Activated CD4-positive, alpha-beta memory T cell treated with anti-CD3 and anti-CD28 coated beads for 36 hours (primary cell): ENCODE measurements at regions not wholly inside any gene's neighbourhood (a gene's known extent, or its start where the extent isn't known, plus 50 kb on each side); places are given as distances from the start of the nearest gene placed in this dataset.
"Not testable (repeated sequence)": the region's sequence is repeated elsewhere in the genome, so short reads cannot be mapped to it uniquely, and the experiment has no call there.

Experiments
- CTCF ChIA-PET: fragments of 350-600 bp; sonication (Branson Sonifier 250); formaldehyde crosslinking; loops from one replicate; lab custom pipeline; 2021; ENCODE audit warnings: antibody characterized with exemption, inconsistent platforms; lab: Charles Lee
- POLR2A ChIA-PET: fragments of 350-600 bp; sonication (Branson Sonifier 250); formaldehyde crosslinking; loops from one replicate; lab custom pipeline; 2021; ENCODE audit warnings: antibody characterized with exemption; lab: Charles Lee
- DNase-seq: peaks from one replicate; pipeline ENCODE4 v3.0.0-alpha.2; 2020
- H3K27ac Mint-ChIP-seq: one replicate; pipeline ENCODE4 v1.8.0; 2021; ENCODE audit warnings: mixed read lengths
- H3K27me3 Mint-ChIP-seq: one replicate; pipeline ENCODE4 v1.8.0; 2021; ENCODE audit warnings: mixed read lengths
- H3K36me3 Mint-ChIP-seq: one replicate; pipeline ENCODE4 v1.8.0; 2021; ENCODE audit warnings: mixed read lengths
- H3K4me1 Mint-ChIP-seq: one replicate; pipeline ENCODE4 v1.8.0; 2021; ENCODE audit warnings: low read depth, mixed read lengths
- H3K4me3 Mint-ChIP-seq: one replicate; pipeline ENCODE4 v1.8.0; 2021; ENCODE audit warnings: mild to moderate bottlenecking, mixed read lengths
- H3K9me3 Mint-ChIP-seq: one replicate; pipeline ENCODE4 v1.8.0; 2021; ENCODE audit warnings: mixed read lengths
- intact Hi-C: fragments of 100-400 bp; cut with micrococcal nuclease; formaldehyde crosslinking; loops from one replicate; pipeline ENCODE4 v1.15.1; 2023

DNA sequence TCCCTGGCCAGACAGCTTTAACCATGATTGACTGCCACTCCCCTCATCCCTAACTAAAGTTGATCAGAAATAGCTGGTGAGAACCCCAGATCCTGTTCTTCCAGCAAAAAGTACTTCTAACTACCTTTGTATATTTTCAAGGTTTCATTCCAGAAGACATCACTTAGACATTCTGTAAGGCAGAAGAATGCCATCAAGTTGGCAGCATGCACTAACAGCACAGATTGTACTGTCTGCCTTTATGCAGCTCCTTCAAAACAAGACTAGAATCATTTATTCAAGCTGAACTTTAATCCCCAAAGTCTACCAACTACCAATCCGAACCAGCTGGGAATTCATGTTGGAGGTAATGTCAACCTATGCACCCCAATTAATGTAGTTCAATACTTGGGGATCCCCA lies 167.6 kb upstream of the KLHL1 start:
- POLR2A ChIA-PET: no interaction called here
- Mint-ChIP-seq H3K4me1 (no peaks in the 10 kb centered on the region), H3K4me3 (no peak overlapping the region), H3K9me3 (peaks cover 9% of the 10 kb centered on the region), H3K27ac (no peak overlapping the region), H3K36me3 (no peaks in the 10 kb centered on the region), H3K27me3 (no peaks in the 10 kb centered on the region)
- no peak for DNase-seq
- CTCF ChIA-PET: no interaction called here
- intact Hi-C loops: no loop called here

DNA sequence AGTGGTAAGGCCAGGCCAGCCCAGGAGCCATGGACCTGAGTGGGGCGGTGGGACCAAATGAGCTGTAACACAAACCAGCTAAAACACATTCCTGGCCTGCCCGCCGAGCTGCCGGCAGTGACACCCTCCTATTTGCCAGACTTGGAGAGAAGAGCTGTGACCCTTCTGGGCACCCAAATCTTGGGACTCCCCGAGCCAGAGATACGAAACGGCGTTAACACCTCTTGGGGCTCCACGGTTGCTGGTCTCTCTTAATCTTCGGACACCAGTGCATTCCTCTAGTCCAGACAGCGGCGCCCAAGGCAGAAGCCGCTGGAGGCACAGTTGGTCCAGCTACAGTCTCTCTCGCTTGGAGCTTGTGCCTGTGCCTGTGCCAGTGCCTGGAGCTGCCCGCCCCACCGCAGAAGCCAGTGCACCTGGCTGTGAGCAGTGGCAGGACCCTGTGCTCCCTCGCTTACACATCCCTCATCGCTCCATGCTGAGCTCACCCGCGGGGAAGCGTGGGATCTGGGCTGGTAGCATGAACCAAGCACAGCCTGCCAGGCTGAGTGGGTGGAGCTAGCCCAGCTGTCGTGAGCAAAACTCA lies 147.2 kb upstream of the KLHL1 start:
- CTCF ChIA-PET: no interaction called here
- no peaks in the 10 kb centered on the region for H3K36me3 Mint-ChIP-seq
- H3K9me3 Mint-ChIP-seq: peaks cover 11% of the 10 kb centered on the region
- H3K4me1 Mint-ChIP-seq: no peaks in the 10 kb centered on the region
- H3K27ac Mint-ChIP-seq: no peak overlapping the region
- POLR2A ChIA-PET: no interaction called here
- H3K27me3 Mint-ChIP-seq: no peaks in the 10 kb centered on the region
- intact Hi-C loops: no loop called here
- DNase-seq: no peak
- no peak overlapping the region for H3K4me3 Mint-ChIP-seq

DNA sequence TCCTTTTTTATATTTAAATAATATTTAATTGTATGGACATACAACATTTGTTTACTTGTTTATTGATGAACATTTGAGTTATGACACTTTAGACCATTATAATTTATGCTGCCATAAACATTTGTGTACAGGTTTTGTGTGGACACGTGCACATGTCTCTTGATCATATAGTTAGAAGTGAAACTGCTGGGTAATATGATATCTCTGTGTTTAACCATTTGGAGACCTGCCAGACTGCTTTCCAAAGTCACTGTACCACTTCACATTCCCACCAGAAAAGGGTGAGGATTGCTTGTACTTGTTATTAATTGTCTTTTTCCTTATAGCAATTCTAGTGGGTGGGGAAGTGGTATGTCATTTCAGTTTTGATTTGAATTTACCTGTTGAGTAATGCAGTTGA lies 145.6 kb upstream of the KLHL1 start:
- ChIA-PET POLR2A (no interaction called here), CTCF (no interaction called here)
- Mint-ChIP-seq H3K27ac (no peak overlapping the region), H3K4me3 (no peak overlapping the region), H3K9me3 (peaks cover 20% of the 10 kb centered on the region), H3K4me1 (no peaks in the 10 kb centered on the region), H3K27me3 (no peaks in the 10 kb centered on the region), H3K36me3 (no peaks in the 10 kb centered on the region)
- no peak for DNase-seq
- intact Hi-C loops: no loop called here

DNA sequence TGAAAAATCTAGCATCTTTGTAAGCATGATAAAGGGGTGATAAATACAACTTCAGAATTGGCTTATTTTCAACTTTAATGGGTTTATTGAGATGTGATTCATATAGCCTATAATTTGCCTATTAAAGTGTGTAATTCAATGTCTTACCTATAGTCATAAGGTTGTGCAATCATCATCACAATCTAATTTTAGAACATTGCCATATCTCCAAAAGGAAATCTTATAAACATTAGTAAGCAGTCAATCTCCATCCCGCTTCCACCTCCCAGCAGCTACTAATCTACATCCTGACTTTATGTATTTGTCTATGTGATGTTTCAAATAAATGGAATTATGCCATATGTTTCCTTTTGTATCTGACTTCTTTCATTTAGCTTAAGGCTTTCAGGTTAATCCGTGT lies 145.2 kb upstream of the KLHL1 start:
- Mint-ChIP-seq H3K36me3 (no peaks in the 10 kb centered on the region), H3K27ac (no peak overlapping the region), H3K4me3 (no peak overlapping the region), H3K4me1 (no peaks in the 10 kb centered on the region), H3K9me3 (peaks cover 20% of the 10 kb centered on the region), H3K27me3 (no peaks in the 10 kb centered on the region)
- POLR2A ChIA-PET: no interaction called here
- DNase-seq: no peak
- CTCF ChIA-PET: no interaction called here
- intact Hi-C loops: no loop called here

DNA sequence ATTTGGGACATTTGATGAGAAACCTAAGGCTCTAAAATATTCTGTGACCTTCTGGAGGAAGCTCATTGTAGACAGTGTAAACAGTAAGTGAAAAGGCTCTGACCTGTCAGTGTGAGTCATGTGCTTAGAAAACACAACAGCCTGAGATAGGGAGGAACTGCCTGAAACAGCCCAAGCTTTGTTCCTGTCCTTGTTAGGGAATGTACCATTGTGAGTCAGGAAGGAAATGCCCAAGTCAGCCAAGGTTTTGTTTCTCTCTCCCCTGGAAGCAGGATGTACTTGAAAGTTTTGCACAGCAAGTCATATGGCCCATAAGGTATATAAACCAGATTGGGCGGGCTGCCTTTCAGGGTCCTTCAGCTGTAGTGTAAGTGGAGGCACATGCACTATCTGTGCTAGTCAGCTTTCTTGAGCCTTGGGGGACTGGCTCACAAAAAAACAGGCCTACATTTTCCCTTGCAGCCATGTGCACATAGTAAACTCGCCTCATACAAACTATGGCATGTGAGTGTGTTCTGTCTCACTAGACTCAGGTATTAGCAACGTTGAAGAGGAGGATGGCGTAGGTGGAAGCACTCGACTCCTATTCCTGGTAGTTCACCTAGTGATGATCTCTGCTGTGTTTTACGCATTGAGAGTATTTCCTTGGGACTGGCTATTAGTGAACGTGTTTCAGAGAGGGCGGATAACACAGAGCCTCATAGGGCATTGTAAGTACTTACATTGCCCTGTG lies 141.2 kb upstream of the KLHL1 start:
- intact Hi-C loops: no loop called here
- Mint-ChIP-seq H3K4me1 (no peaks in the 10 kb centered on the region), H3K27me3 (no peaks in the 10 kb centered on the region), H3K4me3 (no peak overlapping the region), H3K9me3 (peaks cover 14% of the 10 kb centered on the region), H3K27ac (no peak overlapping the region), H3K36me3 (no peaks in the 10 kb centered on the region)
- ChIA-PET POLR2A (no interaction called here), CTCF (no interaction called here)
- no peak for DNase-seq

DNA sequence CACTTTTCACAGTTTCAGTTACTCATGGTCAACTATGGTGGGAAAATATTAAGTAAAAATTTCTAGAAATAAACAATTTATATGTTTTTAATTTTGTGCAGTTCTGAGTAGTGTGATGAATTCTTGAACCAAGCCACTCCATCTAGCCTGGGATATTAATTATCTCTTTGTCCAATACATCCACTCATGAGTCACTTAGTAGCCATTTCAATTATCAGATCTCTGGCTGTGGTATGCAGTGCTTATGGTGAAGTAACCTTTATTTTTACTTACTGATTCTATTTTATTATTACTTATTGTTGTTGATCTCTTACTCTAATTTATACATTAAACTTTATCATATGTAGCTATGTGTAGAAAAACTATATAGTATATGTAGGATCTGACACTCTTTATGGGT lies 128.9 kb upstream of the KLHL1 start:
- no peak for DNase-seq
- no peaks in the 10 kb centered on the region for H3K4me1 Mint-ChIP-seq
- POLR2A ChIA-PET: no interaction called here
- H3K27me3 Mint-ChIP-seq: no peaks in the 10 kb centered on the region
- H3K4me3 Mint-ChIP-seq: no peak overlapping the region
- H3K36me3 Mint-ChIP-seq: no peaks in the 10 kb centered on the region
- CTCF ChIA-PET: no interaction called here
- intact Hi-C loops: no loop called here
- H3K9me3 Mint-ChIP-seq: peaks cover 8% of the 10 kb centered on the region
- no peak overlapping the region for H3K27ac Mint-ChIP-seq

DNA sequence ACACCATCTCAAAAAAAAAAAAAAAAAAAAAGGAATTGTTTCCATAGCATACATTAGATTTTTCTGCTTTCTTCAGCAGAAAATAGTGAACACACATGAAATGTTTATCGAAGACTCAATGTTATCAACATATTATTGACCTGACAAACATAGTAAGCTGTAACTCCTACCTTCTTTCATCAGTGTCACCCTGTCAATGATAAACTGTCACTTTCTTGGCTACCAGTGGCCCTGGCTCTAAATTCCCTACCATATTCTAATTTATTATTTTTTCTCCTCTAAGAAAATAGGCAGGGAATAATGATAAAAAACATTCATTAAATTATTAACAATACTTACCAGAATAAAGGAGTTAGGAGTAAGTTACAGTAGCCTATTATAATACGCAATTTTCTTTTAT lies 127.3 kb upstream of the KLHL1 start:
- intact Hi-C loops: no loop called here
- H3K27me3 Mint-ChIP-seq: no peaks in the 10 kb centered on the region
- no peaks in the 10 kb centered on the region for H3K4me1 Mint-ChIP-seq
- H3K36me3 Mint-ChIP-seq: no peaks in the 10 kb centered on the region
- no peak overlapping the region for H3K27ac Mint-ChIP-seq
- DNase-seq: no peak
- H3K9me3 Mint-ChIP-seq: peaks cover 8% of the 10 kb centered on the region
- no peak overlapping the region for H3K4me3 Mint-ChIP-seq
- ChIA-PET POLR2A (no interaction called here), CTCF (no interaction called here)

DNA sequence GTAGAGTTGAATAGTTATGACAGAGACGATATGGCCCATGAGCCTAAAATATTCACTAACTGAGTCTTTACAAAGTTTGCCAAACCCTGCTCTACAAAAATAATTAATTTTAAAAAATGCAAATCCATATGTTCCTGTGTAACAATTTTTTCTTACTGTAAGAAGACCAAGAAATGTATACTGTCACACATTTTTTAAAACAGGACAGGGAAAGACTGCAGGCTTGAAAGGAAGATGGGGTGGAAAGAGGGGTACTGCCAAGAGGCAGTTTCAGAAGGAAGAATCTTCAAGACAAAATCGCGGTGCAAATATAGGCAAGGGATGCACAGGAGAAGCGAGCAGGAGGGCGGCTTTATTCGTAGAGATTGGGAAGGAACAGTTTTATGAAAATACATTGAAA lies 115.7 kb upstream of the KLHL1 start:
- intact Hi-C loops: no loop called here
- Mint-ChIP-seq H3K4me1 (no peaks in the 10 kb centered on the region), H3K36me3 (no peaks in the 10 kb centered on the region), H3K9me3 (no peaks in the 10 kb centered on the region), H3K27me3 (no peaks in the 10 kb centered on the region), H3K4me3 (no peak overlapping the region), H3K27ac (no peak overlapping the region)
- DNase-seq: no peak
- ChIA-PET CTCF (no interaction called here), POLR2A (no interaction called here)

DNA sequence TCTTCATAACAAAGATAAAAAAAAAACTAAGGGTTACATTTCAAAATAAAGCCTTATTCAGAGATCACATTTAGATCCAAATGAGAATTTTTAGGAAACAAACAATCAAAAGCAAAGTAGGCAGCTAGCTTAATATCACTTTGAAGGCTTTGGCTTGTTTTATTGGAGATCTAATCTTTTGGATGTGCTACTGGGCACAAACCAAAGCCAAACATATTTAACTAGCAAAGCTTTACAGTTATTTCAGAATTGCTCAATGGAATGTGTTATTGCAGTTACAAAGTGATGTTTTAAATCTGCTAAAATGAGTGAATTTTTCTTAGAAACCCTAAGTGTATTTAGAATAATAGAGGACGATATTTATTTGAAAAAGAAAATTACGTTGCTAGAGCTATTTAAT lies 114.7 kb upstream of the KLHL1 start:
- intact Hi-C loops: no loop called here
- POLR2A ChIA-PET: no interaction called here

DNA sequence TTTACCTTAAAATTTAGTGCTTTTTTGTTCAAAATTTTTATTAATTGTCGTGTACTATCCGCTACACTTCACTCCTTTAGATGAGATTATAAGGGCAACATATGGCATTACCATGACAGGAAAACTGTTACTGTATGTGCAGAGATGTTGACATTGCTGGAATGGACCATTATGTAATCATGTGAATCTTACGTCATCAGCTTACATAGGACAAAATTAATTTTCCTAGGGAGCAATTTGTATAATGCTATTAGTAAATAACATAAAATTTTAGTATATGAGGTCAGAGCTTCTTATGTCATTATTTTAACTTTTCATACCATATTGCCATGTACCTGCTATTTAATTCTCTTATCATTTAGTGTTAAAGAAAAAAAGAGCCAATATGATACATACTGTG lies 110.4 kb upstream of the KLHL1 start:
- ChIA-PET CTCF (no interaction called here), POLR2A (no interaction called here)
- H3K27ac Mint-ChIP-seq: no peak overlapping the region
- DNase-seq: no peak
- intact Hi-C loops: no loop called here
- no peaks in the 10 kb centered on the region for H3K27me3 Mint-ChIP-seq
- H3K36me3 Mint-ChIP-seq: no peaks in the 10 kb centered on the region
- H3K9me3 Mint-ChIP-seq: peaks cover 8% of the 10 kb centered on the region
- H3K4me3 Mint-ChIP-seq: no peak overlapping the region
- no peaks in the 10 kb centered on the region for H3K4me1 Mint-ChIP-seq

More for the DNA sequence above, 114.7 kb upstream of the KLHL1 start:
- CTCF ChIA-PET: no interaction called here
- no peaks in the 10 kb centered on the region for H3K27me3 Mint-ChIP-seq
- no peaks in the 10 kb centered on the region for H3K36me3 Mint-ChIP-seq
- no peak overlapping the region for H3K4me3 Mint-ChIP-seq
- no peaks in the 10 kb centered on the region for H3K9me3 Mint-ChIP-seq
- no peak overlapping the region for H3K27ac Mint-ChIP-seq
- no peaks in the 10 kb centered on the region for H3K4me1 Mint-ChIP-seq
- no peak for DNase-seq

DNA sequence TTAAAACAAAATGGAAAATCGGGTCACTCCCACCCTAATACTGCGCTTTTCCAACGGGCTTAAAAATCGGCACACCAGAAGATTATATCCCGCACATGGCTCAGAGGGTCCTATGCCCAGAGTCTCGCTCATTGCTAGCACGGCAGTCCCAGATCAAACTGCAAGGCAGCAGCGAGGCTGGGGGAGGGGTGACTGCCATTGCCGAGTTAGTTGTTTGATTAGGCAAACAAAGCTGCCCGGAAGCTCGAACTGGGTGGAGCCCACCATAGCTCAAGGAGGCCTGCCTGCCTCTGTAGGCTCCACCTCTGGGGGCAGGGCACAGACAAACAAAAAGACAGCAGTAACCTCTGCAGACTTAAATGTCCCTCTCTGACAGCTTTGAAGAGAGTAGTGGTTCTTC lies 100.7 kb upstream of the KLHL1 start:
- H3K36me3 Mint-ChIP-seq, H3K4me3 Mint-ChIP-seq, H3K9me3 Mint-ChIP-seq, H3K27me3 Mint-ChIP-seq, CTCF ChIA-PET, H3K27ac Mint-ChIP-seq, POLR2A ChIA-PET, DNase-seq, intact Hi-C loops, H3K4me1 Mint-ChIP-seq: not testable (repeated sequence)

DNA sequence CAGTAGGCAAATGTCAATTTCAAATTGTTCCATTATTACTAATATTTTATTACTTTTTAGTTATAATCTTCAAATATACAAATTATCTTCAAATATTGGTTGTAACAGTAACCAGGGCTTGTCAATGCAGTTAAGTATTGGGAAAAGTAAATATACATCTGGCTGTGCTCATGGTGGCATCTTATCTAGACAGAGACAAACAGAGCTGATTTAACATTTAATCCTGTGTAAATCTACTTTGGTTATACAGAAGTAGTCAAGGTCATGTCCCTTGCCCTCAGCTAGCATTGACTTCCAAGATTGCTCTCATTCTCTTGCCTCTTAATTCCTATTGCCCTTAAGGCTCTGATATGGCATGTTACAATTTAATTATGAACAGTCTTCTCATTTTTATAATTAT lies 98.4 kb upstream of the KLHL1 start:
- CTCF ChIA-PET: no interaction called here
- no peaks in the 10 kb centered on the region for H3K27me3 Mint-ChIP-seq
- no peak for DNase-seq
- no peaks in the 10 kb centered on the region for H3K4me1 Mint-ChIP-seq
- intact Hi-C loops: no loop called here
- no peak overlapping the region for H3K27ac Mint-ChIP-seq
- H3K9me3 Mint-ChIP-seq: peaks cover 12% of the 10 kb centered on the region
- no peak overlapping the region for H3K4me3 Mint-ChIP-seq
- no peaks in the 10 kb centered on the region for H3K36me3 Mint-ChIP-seq
- POLR2A ChIA-PET: no interaction called here

DNA sequence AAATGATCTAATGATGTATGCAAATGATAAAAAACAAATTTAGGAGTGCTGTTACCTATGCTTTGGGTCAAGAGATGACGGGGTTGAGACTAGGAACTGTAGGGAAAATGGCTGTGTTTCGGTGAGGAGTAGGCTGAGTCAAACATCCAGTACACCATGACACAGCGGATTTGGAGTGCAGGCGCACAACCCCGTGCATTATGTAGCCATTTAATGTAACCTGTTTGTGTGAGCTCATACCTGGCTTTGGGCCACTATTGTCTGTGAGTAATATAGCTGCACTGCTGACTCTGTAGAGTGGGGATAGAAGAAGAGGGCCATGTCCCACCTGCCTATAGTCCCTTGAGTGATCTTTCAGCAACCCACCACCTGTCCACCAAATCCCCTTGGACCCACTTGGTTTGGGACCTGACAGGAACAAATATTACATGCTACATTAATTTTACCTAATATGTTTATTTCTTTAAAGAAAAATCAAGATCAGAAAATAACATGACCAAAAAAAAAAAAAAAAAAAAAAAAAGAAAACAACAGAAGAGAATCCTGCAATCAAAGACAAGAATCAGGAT lies 95.5 kb upstream of the KLHL1 start:
- no peaks in the 10 kb centered on the region for H3K4me1 Mint-ChIP-seq
- intact Hi-C loops: no loop called here
- DNase-seq: no peak
- H3K9me3 Mint-ChIP-seq: peaks cover 7% of the 10 kb centered on the region
- no peaks in the 10 kb centered on the region for H3K27me3 Mint-ChIP-seq
- ChIA-PET POLR2A (no interaction called here), CTCF (no interaction called here)
- H3K27ac Mint-ChIP-seq: no peak overlapping the region
- H3K4me3 Mint-ChIP-seq: no peak overlapping the region
- H3K36me3 Mint-ChIP-seq: no peaks in the 10 kb centered on the region
